IMR-90 (cell line): ENCODE measurements at regions not wholly inside any gene's neighbourhood (a gene's known extent, or its start where the extent isn't known, plus 50 kb on each side); places are given as distances from the start of the nearest gene placed in this dataset.

Source experiments
- ATAC-seq: fragments of 200-7000 bp; cut with Tn5 transposase; 2 replicates; pipeline ENCODE4 v1.9.1; 2020; ENCODE audit warnings: low read depth, mild to moderate bottlenecking, moderate library complexity
- BruUV-seq: library from RNA; stranded (reverse); fragments of 400-500 nt; replicated peaks from 2 replicates; lab custom pipeline; 2021; lab: Mats Ljungman, UMichigan
- CTCF ChIA-PET: fragments of 300-600 bp; formaldehyde crosslinking; extraction: SDS; loops from one replicate; lab custom pipeline; 2021; ENCODE audit warnings: antibody characterized with exemption; lab: Yijun Ruan, JAX
- POLR2A ChIA-PET: fragments of 300-600 bp; sonication (Branson Sonifier 250); formaldehyde crosslinking; loops from one replicate; lab custom pipeline; 2022; ENCODE audit warnings: antibody characterized with exemption; ENCODE audit not compliant: unreplicated experiment; lab: Charles Lee
- DNase-seq: peaks from one replicate; pipeline ENCODE4 v3.0.0; 2013
- H2AFZ ChIP-seq: replicated peaks from 2 replicates; pipeline ENCODE3; 2013; ENCODE audit warnings: low read length, mild to moderate bottlenecking; ENCODE audit not compliant: poor library complexity
- H2AK5ac ChIP-seq: 2 replicates; pipeline ENCODE4 v1.6.1; 2013; ENCODE audit warnings: low read depth, low read length, inconsistent platforms
- H2AK9ac ChIP-seq: replicated peaks from 2 replicates; pipeline ENCODE3; 2013; ENCODE audit warnings: mild to moderate bottlenecking, low read depth, low read length, moderate library complexity; ENCODE audit not compliant: poor library complexity
- H2BK120ac ChIP-seq: 2 replicates; pipeline ENCODE4 v1.6.1; 2013; ENCODE audit warnings: low read depth, low read length, inconsistent platforms
- H2BK15ac ChIP-seq: 3 replicates; pipeline ENCODE4 v1.6.1; 2013; ENCODE audit warnings: low read depth, low read length, inconsistent platforms
- H2BK20ac ChIP-seq: 2 replicates; pipeline ENCODE4 v1.6.1; 2013; ENCODE audit warnings: low read depth, mild to moderate bottlenecking, inconsistent platforms, low read length, moderate library complexity
- H2BK5ac ChIP-seq: 2 replicates; pipeline ENCODE4 v1.6.1; 2013; ENCODE audit warnings: mild to moderate bottlenecking, low read depth, low read length, inconsistent platforms; ENCODE audit not compliant: poor library complexity, severe bottlenecking
- H3K14ac ChIP-seq: replicated peaks from 2 replicates; pipeline ENCODE4 v1.6.1; 2013; ENCODE audit warnings: low read depth, low read length, inconsistent platforms
- H3K18ac ChIP-seq: 2 replicates; pipeline ENCODE4 v1.6.1; 2013; ENCODE audit warnings: low read depth, low read length, control low read depth
- H3K23ac ChIP-seq: 2 replicates; pipeline ENCODE4 v1.6.1; 2013; ENCODE audit warnings: low read depth, low read length, inconsistent platforms
- H3K27ac ChIP-seq: 2 replicates; pipeline ENCODE4 v1.5.1; 2013; ENCODE audit warnings: mild to moderate bottlenecking, control low read depth, low read length; ENCODE audit not compliant: insufficient read depth
- H3K27me3 ChIP-seq: 2 replicates; pipeline ENCODE4 v1.6.1; 2013; ENCODE audit warnings: low read length; ENCODE audit not compliant: control insufficient read depth, insufficient read depth
- H3K36me3 ChIP-seq: 2 replicates; pipeline ENCODE4 v1.6.1; 2013; ENCODE audit warnings: low read length, mixed read lengths; ENCODE audit not compliant: control insufficient read depth, insufficient read depth
- H3K4ac ChIP-seq: 2 replicates; pipeline ENCODE4 v1.6.1; 2013; ENCODE audit warnings: low read depth, low read length, inconsistent platforms
- H3K4me1 ChIP-seq: 2 replicates; pipeline ENCODE4 v1.6.1; 2013; ENCODE audit warnings: low read length, mixed read lengths; ENCODE audit not compliant: control insufficient read depth, insufficient read depth
- H3K4me2 ChIP-seq: 2 replicates; pipeline ENCODE4 v1.6.1; 2013; ENCODE audit warnings: low read depth, mild to moderate bottlenecking, control low read depth, low read length, moderate library complexity
- H3K4me3 ChIP-seq: 2 replicates; pipeline ENCODE4 v1.5.1; 2013; ENCODE audit warnings: low read depth, mild to moderate bottlenecking, control low read depth, low read length, moderate library complexity; ENCODE audit not compliant: insufficient read depth
- H3K56ac ChIP-seq: 2 replicates; pipeline ENCODE4 v1.6.1; 2013; ENCODE audit warnings: low read length, inconsistent platforms; ENCODE audit not compliant: insufficient read depth; ENCODE audit errors: extremely low read depth
- H3K79me1 ChIP-seq, 2 experiments: 2 replicates each; pipeline ENCODE4 v1.6.1; 2013; ENCODE audit warnings: low read length in 2 of 2, inconsistent platforms in 1 of 2, low read depth in 1 of 2
- H3K9ac ChIP-seq: 2 replicates; pipeline ENCODE4 v1.6.1; 2013; ENCODE audit warnings: low read depth, low read length, control low read depth
- H3K9me1 ChIP-seq: 2 replicates; pipeline ENCODE4 v1.6.1; 2013; ENCODE audit warnings: low read length, inconsistent platforms; ENCODE audit not compliant: insufficient read depth
- H3K9me3 ChIP-seq: 2 replicates; pipeline ENCODE4 v1.6.1; 2013; ENCODE audit warnings: low read length; ENCODE audit not compliant: control insufficient read depth, insufficient read depth
- H4K20me1 ChIP-seq: 2 replicates; pipeline ENCODE4 v1.6.1; 2013; ENCODE audit warnings: low read length, inconsistent platforms; ENCODE audit not compliant: insufficient read depth
- H4K5ac ChIP-seq: 2 replicates; pipeline ENCODE4 v1.6.1; 2013; ENCODE audit warnings: mild to moderate bottlenecking, low read depth, low read length, control low read depth
- H4K8ac ChIP-seq, 2 experiments: 2 replicates each; pipeline ENCODE4 v1.6.1; 2013; ENCODE audit warnings: low read depth in 2 of 2, low read length in 2 of 2, control low read depth in 1 of 2, inconsistent platforms in 1 of 2
- H4K91ac ChIP-seq: 2 replicates; pipeline ENCODE4 v1.6.1; 2013; ENCODE audit warnings: low read depth, low read length, inconsistent platforms; ENCODE audit not compliant: insufficient read depth
- POLR2A ChIP-seq: IDR thresholded peaks from 2 replicates; pipeline ENCODE4 v1.6.1; 2012; ENCODE audit warnings: mild to moderate bottlenecking, low read depth, low read length
- WGBS, 2 experiments: methylation state at CpG; one replicate each; pipeline versions ENCODE4 v1.1.5 to v1.1.7; 2013; ENCODE audit warnings: missing lambda C conversion rate in 2 of 2; ENCODE audit not compliant: insufficient read length in 1 of 2; ENCODE audit errors: extremely low coverage in 2 of 2; 5-methylcytosine and 5-hydroxymethylcytosine counted together
- dilution Hi-C: fragments of 300-500 bp; cut with HindIII; formaldehyde crosslinking; loops from one replicate; pipeline ENCODE4 v1.14.3; 2018; ENCODE audit warnings: low sequenced_read_pairs; ENCODE audit not compliant: unreplicated experiment
- in situ Hi-C: fragments of 300-500 bp; cut with MboI; formaldehyde crosslinking; loops from 3 replicates; pipeline ENCODE4 v1.14.3; 2019; ENCODE audit warnings: low sequenced_read_pairs, inconsistent platforms, mixed read lengths
- intact Hi-C: fragments of 100-400 bp; cut with micrococcal nuclease; formaldehyde crosslinking; loops from 2 replicates; pipeline ENCODE4 v1.10.0; 2022

DNA sequence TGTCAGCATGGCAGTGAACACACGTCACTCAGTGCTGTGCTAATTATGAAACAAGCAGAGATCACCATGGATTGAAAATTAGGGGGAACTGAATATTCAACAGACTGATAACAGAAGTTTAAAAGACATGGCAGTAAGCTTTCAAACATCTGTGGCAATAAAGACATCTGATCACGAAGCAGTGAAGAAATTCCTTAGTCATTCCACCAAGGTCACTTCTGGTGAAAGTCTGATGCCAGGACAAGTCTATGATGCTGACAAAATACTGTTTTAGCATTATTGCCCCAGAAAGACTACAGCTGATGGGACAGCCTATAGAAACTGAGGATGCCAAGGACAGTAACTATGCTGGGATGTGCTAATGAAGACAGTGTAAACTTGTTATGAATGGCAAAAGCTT lies 126.9 kb upstream of the RBM19 start:
- Histone ChIP-seq H2BK120ac (no peak overlapping the region), H3K4me2 (no peak overlapping the region), H3K4me3 (no peak overlapping the region), H3K36me3 (no peaks in the 10 kb centered on the region), H3K23ac (no peak overlapping the region), H3K4me1 (no peaks in the 10 kb centered on the region), H3K14ac (no peak overlapping the region), H3K79me1 (no peaks in the 10 kb centered on the region), H3K27me3 (no peaks in the 10 kb centered on the region), H4K8ac (no peak overlapping the region), H3K56ac (no peak overlapping the region), H2BK15ac (no peak overlapping the region), H4K20me1 (no peaks in the 10 kb centered on the region), H2AFZ (no peak overlapping the region), H3K4ac (no peak overlapping the region), H3K9me3 (no peaks in the 10 kb centered on the region), H3K27ac (no peak overlapping the region), H3K9me1 (no peaks in the 10 kb centered on the region), H4K5ac (no peak overlapping the region), H3K18ac (no peak overlapping the region), H2BK20ac (no peak overlapping the region), H2BK5ac (no peak overlapping the region), H2AK5ac (no peak overlapping the region), H4K91ac (no peak overlapping the region), H3K9ac (no peak overlapping the region), H2AK9ac (no peak overlapping the region)
- ATAC-seq, result no peak
- ChIA-PET CTCF (no interaction called here), POLR2A (no interaction called here)
- BruUV-seq, result no TSS peak
- dilution Hi-C loops (no loop called here), in situ Hi-C loops (no loop called here), intact Hi-C loops (no loop called here)
- WGBS, 2 experiments, result no CpG with 5 or more reads among the region's 2 CpGs
- TF ChIP-seq POLR2A, result no peak
- no peak for DNase-seq
